ENCODE measurements at regions not wholly inside any gene's neighbourhood (a gene's known extent, or its start where the extent isn't known, plus 50 kb on each side); places are given as distances from the start of the nearest gene placed in this dataset.

- Mint-ChIP-seq H3K27ac (ENCODE audit: unreplicated experiment) (no peak overlapping the region), H3K4me1 (ENCODE audit: low read depth, unreplicated experiment) (no peaks in the 10 kb centered on the region), H3K36me3 (ENCODE audit: unreplicated experiment) (no peaks in the 10 kb centered on the region), H3K4me3 (ENCODE audit: unreplicated experiment) (no peak overlapping the region), H3K27me3 (ENCODE audit: unreplicated experiment) (no peaks in the 10 kb centered on the region), H3K9me3 (ENCODE audit: unreplicated experiment) (no peaks in the 10 kb centered on the region)
- no peak for DNase-seq
- no peak for TF ChIP-seq CTCF (IDR thresholded peaks at IDR 0.05; ENCODE audit: partially characterized antibody, unreplicated experiment)
These were observed 318.5 kb upstream of the B3GALT2 start for GRCh38 chr1:193504920-193505319.

GRCh38 chr1:193498088-193498655 lies 311.8 kb upstream of the B3GALT2 start:
- no peak for TF ChIP-seq CTCF (IDR thresholded peaks at IDR 0.05; ENCODE audit: partially characterized antibody, unreplicated experiment)
- H3K27ac Mint-ChIP-seq (ENCODE audit: unreplicated experiment), result no peak overlapping the region
- H3K4me3 Mint-ChIP-seq (ENCODE audit: unreplicated experiment), result no peak overlapping the region
- no peaks in the 10 kb centered on the region for H3K36me3 Mint-ChIP-seq (ENCODE audit: unreplicated experiment)
- DNase-seq, result no peak
- no peaks in the 10 kb centered on the region for H3K9me3 Mint-ChIP-seq (ENCODE audit: unreplicated experiment)
- H3K4me1 Mint-ChIP-seq (ENCODE audit: low read depth, unreplicated experiment), result no peaks in the 10 kb centered on the region
- H3K27me3 Mint-ChIP-seq (ENCODE audit: unreplicated experiment), result no peaks in the 10 kb centered on the region

- no peak for TF ChIP-seq CTCF (IDR thresholded peaks at IDR 0.05; ENCODE audit: partially characterized antibody, unreplicated experiment)
- no peaks in the 10 kb centered on the region for H3K4me1 Mint-ChIP-seq (ENCODE audit: low read depth, unreplicated experiment)
- no peak overlapping the region for H3K4me3 Mint-ChIP-seq (ENCODE audit: unreplicated experiment)
- H3K27ac Mint-ChIP-seq (ENCODE audit: unreplicated experiment), result no peak overlapping the region
- peaks cover 2% of the 10 kb centered on the region for H3K9me3 Mint-ChIP-seq (ENCODE audit: unreplicated experiment)
- no peak for DNase-seq
- H3K27me3 Mint-ChIP-seq (ENCODE audit: unreplicated experiment), result no peaks in the 10 kb centered on the region
- no peaks in the 10 kb centered on the region for H3K36me3 Mint-ChIP-seq (ENCODE audit: unreplicated experiment)
These were observed 308.0 kb upstream of the B3GALT2 start for GRCh38 chr1:193494368-193494767.

- no peaks in the 10 kb centered on the region for H3K27me3 Mint-ChIP-seq (ENCODE audit: unreplicated experiment)
- no peaks in the 10 kb centered on the region for H3K36me3 Mint-ChIP-seq (ENCODE audit: unreplicated experiment)
- H3K4me1 Mint-ChIP-seq (ENCODE audit: low read depth, unreplicated experiment), result no peaks in the 10 kb centered on the region
- no peak for TF ChIP-seq CTCF (IDR thresholded peaks at IDR 0.05; ENCODE audit: partially characterized antibody, unreplicated experiment)
- peaks cover 2% of the 10 kb centered on the region for H3K9me3 Mint-ChIP-seq (ENCODE audit: unreplicated experiment)
- H3K4me3 Mint-ChIP-seq (ENCODE audit: unreplicated experiment), result no peak overlapping the region
- DNase-seq, result no peak
- H3K27ac Mint-ChIP-seq (ENCODE audit: unreplicated experiment), result no peak overlapping the region
These were observed 302.8 kb upstream of the B3GALT2 start for GRCh38 chr1:193489191-193489590.

- peaks cover 2% of the 10 kb centered on the region for H3K9me3 Mint-ChIP-seq (ENCODE audit: unreplicated experiment)
These were observed 301.3 kb upstream of the B3GALT2 start for GRCh38 chr1:193487722-193488121.

More at GRCh38 chr1:193487722-193488121, 301.3 kb upstream of the B3GALT2 start:
- Mint-ChIP-seq H3K4me3 (ENCODE audit: unreplicated experiment) (peak overlapping the region; percentile 20), H3K27ac (ENCODE audit: unreplicated experiment) (no peak overlapping the region), H3K4me1 (ENCODE audit: low read depth, unreplicated experiment) (no peaks in the 10 kb centered on the region), H3K27me3 (ENCODE audit: unreplicated experiment) (no peaks in the 10 kb centered on the region), H3K36me3 (ENCODE audit: unreplicated experiment) (no peaks in the 10 kb centered on the region)
- DNase-seq, result no peak
- TF ChIP-seq CTCF (IDR thresholded peaks at IDR 0.05; ENCODE audit: partially characterized antibody, unreplicated experiment), result no peak
